ENCODE measurements at regions not wholly inside any gene's neighbourhood (a gene's known extent, or its start where the extent isn't known, plus 50 kb on each side); places are given as distances from the start of the nearest gene placed in this dataset.

- Histone ChIP-seq H3K9me3 (no peaks in the 10 kb centered on the region), H3K36me3 (no peaks in the 10 kb centered on the region), H3K4me1 (no peaks in the 10 kb centered on the region), H3K27ac (no peak overlapping the region), H3K27me3 (no peaks in the 10 kb centered on the region), H3K4me3 (no peak overlapping the region)
- intact Hi-C loops (cut with DNase I) = loop anchor here (10.0 kb wide), 1 partner anchor 388 kb away; no protein-coding TSS in a partner anchor
- TF ChIP-seq CTCF (IDR thresholded peaks at IDR 0.05) = no peak
- DNase-seq (ENCODE audit: low spot score in 2 of 2) = no peak
Observed at GRCh38 chr12:30846776-30847175, 79.8 kb upstream of the TSPAN11 start.

GRCh38 chr12:30845676-30846075 is 80.9 kb upstream of the TSPAN11 start:
- H3K4me1 ChIP-seq = no peaks in the 10 kb centered on the region
- no peak overlapping the region for H3K27ac ChIP-seq
- TF ChIP-seq CTCF (IDR thresholded peaks at IDR 0.05) = no peak
- no peaks in the 10 kb centered on the region for H3K9me3 ChIP-seq
- DNase-seq (ENCODE audit: low spot score in 2 of 2) = no peak
- no peaks in the 10 kb centered on the region for H3K27me3 ChIP-seq
- intact Hi-C loops (cut with DNase I) = loop anchor here (10.0 kb wide), 1 partner anchor 389 kb away; no protein-coding TSS in a partner anchor
- H3K4me3 ChIP-seq = no peak overlapping the region
- no peaks in the 10 kb centered on the region for H3K36me3 ChIP-seq

- Histone ChIP-seq H3K9me3 (no peaks in the 10 kb centered on the region), H3K27ac (no peak overlapping the region), H3K27me3 (no peaks in the 10 kb centered on the region), H3K4me3 (no peak overlapping the region), H3K4me1 (no peaks in the 10 kb centered on the region), H3K36me3 (no peaks in the 10 kb centered on the region)
- no peak for TF ChIP-seq CTCF (IDR thresholded peaks at IDR 0.05)
- no peak for DNase-seq (ENCODE audit: low spot score in 2 of 2)
- intact Hi-C loops (cut with DNase I) = loop anchor here (10.0 kb wide), 1 partner anchor 392 kb away; no protein-coding TSS in a partner anchor
Observed at GRCh38 chr12:30843211-30843610, 83.3 kb upstream of the TSPAN11 start.

- DNase-seq (ENCODE audit: low spot score in 2 of 2) = no peak
- TF ChIP-seq CTCF (IDR thresholded peaks at IDR 0.05) = no peak
- Histone ChIP-seq H3K27me3 (no peaks in the 10 kb centered on the region), H3K9me3 (no peaks in the 10 kb centered on the region), H3K4me1 (no peaks in the 10 kb centered on the region), H3K27ac (no peak overlapping the region), H3K36me3 (no peaks in the 10 kb centered on the region), H3K4me3 (no peak overlapping the region)
- intact Hi-C loops (cut with DNase I) = loop anchor here (10.0 kb wide), 1 partner anchor 394 kb away; no protein-coding TSS in a partner anchor
Observed at GRCh38 chr12:30840715-30841114, 85.8 kb upstream of the TSPAN11 start.

- H3K4me1 ChIP-seq = no peaks in the 10 kb centered on the region
- no peaks in the 10 kb centered on the region for H3K9me3 ChIP-seq
- intact Hi-C loops (cut with DNase I) = loop anchor here (10.0 kb wide), 1 partner anchor 395 kb away; no protein-coding TSS in a partner anchor
- H3K36me3 ChIP-seq = no peaks in the 10 kb centered on the region
- no peaks in the 10 kb centered on the region for H3K27me3 ChIP-seq
- no peak overlapping the region for H3K4me3 ChIP-seq
- no peak overlapping the region for H3K27ac ChIP-seq
- no peak for DNase-seq (ENCODE audit: low spot score in 2 of 2)
- TF ChIP-seq CTCF (IDR thresholded peaks at IDR 0.05) = no peak
Observed at GRCh38 chr12:30839643-30840220, 85.0 kb upstream of the CAPRIN2 start.

Measured in ascending aorta (tissue), 2 donors.